ENCODE measurements at regions not wholly inside any gene's neighbourhood (a gene's known extent, or its start where the extent isn't known, plus 50 kb on each side); places are given as distances from the start of the nearest gene placed in this dataset.

DNA sequence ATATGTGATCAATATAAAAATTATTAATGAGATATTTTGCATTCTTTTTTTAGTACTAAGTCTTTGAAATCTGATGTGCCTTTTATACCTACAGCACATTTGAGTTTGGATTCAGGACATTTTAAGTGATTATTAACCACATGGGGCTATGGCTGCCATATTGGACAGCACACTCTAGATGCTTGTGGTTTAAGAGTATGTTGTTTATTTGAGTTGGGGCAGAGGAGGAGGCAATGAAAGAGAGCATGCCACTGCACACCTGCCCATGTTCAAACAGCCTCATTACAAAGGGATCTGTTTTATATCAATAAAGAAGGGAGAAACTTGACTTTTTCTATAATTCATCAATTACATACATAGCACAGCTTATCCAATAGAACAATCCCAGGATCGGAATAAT lies 99.4 kb upstream of the EDEM3 start:
- Histone ChIP-seq H3K27ac (ENCODE audit: control insufficient read depth, insufficient read depth) (no peak overlapping the region), H3K9me3 (replicated peaks; ENCODE audit: control insufficient read depth, insufficient read depth, low read length) (no peaks in the 10 kb centered on the region), H4K20me1 (ENCODE audit: control insufficient read depth, insufficient read depth) (no peaks in the 10 kb centered on the region), H3K36me3 (ENCODE audit: control insufficient read depth in 2 of 2, insufficient read depth in 2 of 2, low read length in 1 of 2) (no peaks in the 10 kb centered on the region; a peak in 1 of 4 replicates), H3K4me2 (ENCODE audit: control insufficient read depth, insufficient read depth) (no peak overlapping the region), H2AFZ (ENCODE audit: control insufficient read depth, low read depth, low read length) (no peak overlapping the region), H3K4me1 (ENCODE audit: control insufficient read depth, insufficient read depth, low read length) (no peaks in the 10 kb centered on the region), H3K4me3 (no peak overlapping the region), H3K79me2 (ENCODE audit: control insufficient read depth, insufficient read depth, low read length) (no peaks in the 10 kb centered on the region), H3K9ac (ENCODE audit: control insufficient read depth, insufficient read depth, low read length) (no peak overlapping the region), H3K27me3 (replicated peaks in 1 of 2; ENCODE audit: control insufficient read depth in 2 of 2, insufficient read depth in 2 of 2, low read length in 1 of 2) (no peaks in the 10 kb centered on the region)
- no peak for ATAC-seq
- TF ChIP-seq IKZF2 (IDR thresholded peaks at IDR 0.05) (no peak), SRF (IDR thresholded peaks at IDR 0.05; ENCODE audit: low read depth in 2 of 2, low read length in 2 of 2) (no peak)
- DNase-seq (ENCODE audit: low read depth, low spot score): no peak
- no peak for FAIRE-seq
- SMC1A ChIA-PET (ENCODE audit: uncharacterized antibody, unreplicated experiment): no interaction called here
- POLR2A ChIA-PET: no interaction called here
- 100% methylated on average over 1 of the region's 1 CpG for WGBS (ENCODE audit: insufficient coverage, insufficient replicate concordance, low lambda C conversion rate, missing lambda C conversion rate)
- BruUV-seq (replicated peaks): no TSS peak
- intact Hi-C loops (cut with micrococcal nuclease; ENCODE audit: unreplicated experiment): no loop called here
- in situ Hi-C loops (cut with MboI): no loop called here
- CTCF ChIA-PET: interaction anchor here (1.5 kb wide), 1 partner anchor 10 kb away, joined by 3 read pairs; no protein-coding TSS in a partner anchor
- RAD21 ChIA-PET (ENCODE audit: unreplicated experiment): no interaction called here

DNA sequence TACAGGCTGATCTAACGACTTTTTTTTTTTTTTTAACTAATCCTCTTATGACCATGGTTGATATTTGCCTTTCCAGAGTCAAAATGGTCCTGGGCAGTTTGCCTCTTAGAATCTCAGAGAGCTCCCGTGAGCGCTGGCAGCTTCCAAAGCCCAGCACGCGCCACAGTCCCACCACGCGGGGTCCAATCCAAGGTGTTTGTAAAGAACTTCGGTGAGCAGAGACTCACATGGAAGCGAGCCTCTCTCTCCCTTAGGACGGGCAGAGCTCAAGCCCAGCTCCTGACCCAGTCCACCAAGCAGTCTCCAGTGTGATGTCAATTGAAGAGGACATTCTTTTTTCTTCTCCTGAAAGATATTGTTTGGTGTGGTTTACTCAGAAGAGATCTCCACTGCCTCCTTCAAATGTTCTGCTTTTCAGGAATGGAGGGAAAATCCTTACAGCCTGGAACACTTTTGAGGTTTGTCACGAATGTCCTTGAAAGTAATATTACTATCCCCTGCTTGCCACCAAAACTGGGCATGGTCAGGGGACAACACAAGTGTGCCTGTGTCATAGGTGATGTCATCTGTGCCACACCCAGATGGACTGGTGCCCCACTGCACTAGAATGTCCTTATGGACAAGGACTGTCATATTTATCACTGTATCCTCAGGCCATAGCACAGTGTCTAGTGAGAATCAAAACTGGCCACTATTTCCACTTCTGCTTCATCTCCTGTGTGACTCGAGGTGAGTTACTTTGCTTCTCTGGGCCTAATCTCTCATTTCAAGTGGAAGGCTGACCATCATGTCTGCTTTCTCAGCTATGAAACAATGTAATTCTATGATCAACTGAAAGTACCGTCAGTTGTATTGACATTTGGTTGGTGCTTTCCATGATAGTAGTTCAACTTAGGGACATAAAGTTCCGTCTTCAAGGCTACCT lies 97.4 kb upstream of the EDEM3 start:
- TF ChIP-seq, protein P1, sequence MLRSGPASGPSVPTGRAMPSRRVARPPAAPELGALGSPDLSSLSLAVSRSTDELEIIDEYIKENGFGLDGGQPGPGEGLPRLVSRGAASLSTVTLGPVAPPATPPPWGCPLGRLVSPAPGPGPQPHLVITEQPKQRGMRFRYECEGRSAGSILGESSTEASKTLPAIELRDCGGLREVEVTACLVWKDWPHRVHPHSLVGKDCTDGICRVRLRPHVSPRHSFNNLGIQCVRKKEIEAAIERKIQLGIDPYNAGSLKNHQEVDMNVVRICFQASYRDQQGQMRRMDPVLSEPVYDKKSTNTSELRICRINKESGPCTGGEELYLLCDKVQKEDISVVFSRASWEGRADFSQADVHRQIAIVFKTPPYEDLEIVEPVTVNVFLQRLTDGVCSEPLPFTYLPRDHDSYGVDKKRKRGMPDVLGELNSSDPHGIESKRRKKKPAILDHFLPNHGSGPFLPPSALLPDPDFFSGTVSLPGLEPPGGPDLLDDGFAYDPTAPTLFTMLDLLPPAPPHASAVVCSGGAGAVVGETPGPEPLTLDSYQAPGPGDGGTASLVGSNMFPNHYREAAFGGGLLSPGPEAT (IDR thresholded peaks at IDR 0.05; ENCODE audit: low read depth): no peak
- TF ChIP-seq CHD2 (IDR thresholded peaks at IDR 0.05; ENCODE audit: borderline replicate concordance, low read depth, low read length): no peak
- TF ChIP-seq, protein P2, sequence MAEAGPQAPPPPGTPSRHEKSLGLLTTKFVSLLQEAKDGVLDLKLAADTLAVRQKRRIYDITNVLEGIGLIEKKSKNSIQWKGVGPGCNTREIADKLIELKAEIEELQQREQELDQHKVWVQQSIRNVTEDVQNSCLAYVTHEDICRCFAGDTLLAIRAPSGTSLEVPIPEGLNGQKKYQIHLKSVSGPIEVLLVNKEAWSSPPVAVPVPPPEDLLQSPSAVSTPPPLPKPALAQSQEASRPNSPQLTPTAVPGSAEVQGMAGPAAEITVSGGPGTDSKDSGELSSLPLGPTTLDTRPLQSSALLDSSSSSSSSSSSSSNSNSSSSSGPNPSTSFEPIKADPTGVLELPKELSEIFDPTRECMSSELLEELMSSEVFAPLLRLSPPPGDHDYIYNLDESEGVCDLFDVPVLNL (IDR thresholded peaks at IDR 0.05; ENCODE audit: low read depth, low read length): no peak
- WGBS (ENCODE audit: insufficient coverage, insufficient replicate concordance, low lambda C conversion rate, missing lambda C conversion rate): 93% methylated on average over 14 of the region's 14 CpGs
- Histone ChIP-seq H2AFZ (ENCODE audit: control insufficient read depth, low read depth, low read length) (no peak overlapping the region), H4K20me1 (ENCODE audit: control insufficient read depth, insufficient read depth) (no peaks in the 10 kb centered on the region), H3K4me1 (ENCODE audit: control insufficient read depth, insufficient read depth, low read length) (no peaks in the 10 kb centered on the region), H3K27me3 (replicated peaks in 1 of 2; ENCODE audit: control insufficient read depth in 2 of 2, insufficient read depth in 2 of 2, low read length in 1 of 2) (no peaks in the 10 kb centered on the region), H3K4me3 (no peak overlapping the region), H3K9ac (ENCODE audit: control insufficient read depth, insufficient read depth, low read length) (no peak overlapping the region), H3K4me2 (ENCODE audit: control insufficient read depth, insufficient read depth) (no peak overlapping the region), H3K79me2 (ENCODE audit: control insufficient read depth, insufficient read depth, low read length) (no peaks in the 10 kb centered on the region), H3K36me3 (ENCODE audit: control insufficient read depth in 2 of 2, insufficient read depth in 2 of 2, low read length in 1 of 2) (no peaks in the 10 kb centered on the region; a peak in 1 of 4 replicates), H3K9me3 (replicated peaks; ENCODE audit: control insufficient read depth, insufficient read depth, low read length) (no peaks in the 10 kb centered on the region), H3K27ac (ENCODE audit: control insufficient read depth, insufficient read depth) (no peak overlapping the region)
- no peak for FAIRE-seq
- ChIA-PET CTCF (no interaction called here), RAD21 (ENCODE audit: unreplicated experiment) (no interaction called here), POLR2A (interaction anchor here (0.6 kb wide), 1 partner anchor 104 kb away, joined by 3 read pairs; no protein-coding TSS in a partner anchor), SMC1A (ENCODE audit: uncharacterized antibody, unreplicated experiment) (no interaction called here)
- intact Hi-C loops (cut with micrococcal nuclease; ENCODE audit: unreplicated experiment): no loop called here
- DNase-seq (ENCODE audit: low read depth, low spot score): no peak
- no TSS peak for BruUV-seq (replicated peaks)
- in situ Hi-C loops (cut with MboI): no loop called here
- ATAC-seq: no peak

Measured in GM12878 (cell line).